Bronchial epithelial cell (primary cell): ENCODE measurements at regions not wholly inside any gene's neighbourhood (a gene's known extent, or its start where the extent isn't known, plus 50 kb on each side); places are given as distances from the start of the nearest gene placed in this dataset.

Experiments used
- DNase-seq: peaks from one replicate; pipeline ENCODE4 v3.0.0-alpha.2; 2010; ENCODE audit warnings: low read depth
- FAIRE-seq: peaks from 2 replicates; lab custom pipeline; 2011; peaks lifted over from hg19 to GRCh38; lab: Jason Lieb, UNC
- H3K27me3 ChIP-seq: 2 replicates; pipeline ENCODE4 v1.5.1; 2011; ENCODE audit warnings: low read length; ENCODE audit not compliant: control insufficient read depth, insufficient read depth
- H3K36me3 ChIP-seq: 2 replicates; pipeline ENCODE4 v1.5.1; 2011; ENCODE audit warnings: low read length; ENCODE audit not compliant: control insufficient read depth, insufficient read depth
- H3K4me3 ChIP-seq: 2 replicates; pipeline ENCODE4 v1.5.1; 2011; ENCODE audit warnings: mild to moderate bottlenecking, low read depth, low read length, control low read depth
- CTCF ChIP-seq: IDR thresholded peaks from 2 replicates; pipeline ENCODE4 v1.5.1; 2011; ENCODE audit warnings: mild to moderate bottlenecking, moderate library complexity, low read length, control low read depth, inconsistent platforms; ENCODE audit not compliant: insufficient read depth, severe bottlenecking

GRCh38 chr7:41887416-41887815 is 184.5 kb upstream of the INHBA start:
- H3K4me3 ChIP-seq: no peak overlapping the region
- DNase-seq (no peak), FAIRE-seq (no peak)
- H3K27me3 ChIP-seq: no peaks in the 10 kb centered on the region
- no peaks in the 10 kb centered on the region for H3K36me3 ChIP-seq
- TF ChIP-seq CTCF: no peak

GRCh38 chr7:41886901-41887311 is 184.0 kb upstream of the INHBA start:
- no peak for TF ChIP-seq CTCF
- H3K36me3 ChIP-seq: no peaks in the 10 kb centered on the region
- DNase-seq: peak; percentile 59
- H3K27me3 ChIP-seq: no peaks in the 10 kb centered on the region
- H3K4me3 ChIP-seq: no peak overlapping the region
- FAIRE-seq: no peak

GRCh38 chr7:41886262-41886900 is 183.5 kb upstream of the INHBA start:
- DNase-seq (peak; percentile 44), FAIRE-seq (no peak)
- Histone ChIP-seq H3K36me3 (no peaks in the 10 kb centered on the region), H3K27me3 (no peaks in the 10 kb centered on the region), H3K4me3 (no peak overlapping the region)
- TF ChIP-seq CTCF: no peak

- Histone ChIP-seq H3K4me3 (no peak overlapping the region), H3K36me3 (no peaks in the 10 kb centered on the region), H3K27me3 (no peaks in the 10 kb centered on the region)
- no peak for TF ChIP-seq CTCF
- DNase-seq (no peak), FAIRE-seq (peak; percentile 92)
These were observed 182.9 kb upstream of the INHBA start for GRCh38 chr7:41885748-41886147.

- Histone ChIP-seq H3K4me3 (no peak overlapping the region), H3K36me3 (no peaks in the 10 kb centered on the region), H3K27me3 (no peaks in the 10 kb centered on the region)
- FAIRE-seq (no peak), DNase-seq (peak; percentile 67)
- TF ChIP-seq CTCF: no peak
These were observed 182.2 kb upstream of the INHBA start for GRCh38 chr7:41885078-41885477.
